ENCODE measurements at regions not wholly inside any gene's neighbourhood (a gene's known extent, or its start where the extent isn't known, plus 50 kb on each side); places are given as distances from the start of the nearest gene placed in this dataset.

DNA sequence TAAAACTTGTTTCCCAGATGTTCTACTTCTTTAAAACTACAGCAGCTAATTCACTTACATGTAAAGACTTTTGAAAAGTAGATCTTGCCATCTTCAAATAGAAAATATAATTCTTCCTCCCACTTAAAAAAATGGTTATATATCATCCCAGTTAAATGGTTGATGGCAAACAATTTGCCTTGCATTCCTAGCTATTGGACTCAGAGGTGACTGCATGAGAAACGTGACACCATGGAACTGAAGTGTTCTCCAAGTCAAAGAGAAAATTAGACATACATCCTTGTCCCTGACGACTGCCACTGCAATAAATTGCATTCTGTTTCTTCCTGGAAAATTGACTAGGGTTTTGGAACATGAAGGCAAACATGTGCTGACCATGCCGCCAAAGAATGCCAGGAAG lies 95.0 kb upstream of the POM121L12 start:
- TF ChIP-seq POLR2A (IDR thresholded peaks at IDR 0.05) (no peak), CTCF (IDR thresholded peaks at IDR 0.05) (no peak), EP300 (IDR thresholded peaks at IDR 0.05; ENCODE audit: low read depth) (no peak), POLR2AphosphoS5 (IDR thresholded peaks at IDR 0.05) (no peak)
